ENCODE measurements at regions not wholly inside any gene's neighbourhood (a gene's known extent, or its start where the extent isn't known, plus 50 kb on each side); places are given as distances from the start of the nearest gene placed in this dataset.

DNA sequence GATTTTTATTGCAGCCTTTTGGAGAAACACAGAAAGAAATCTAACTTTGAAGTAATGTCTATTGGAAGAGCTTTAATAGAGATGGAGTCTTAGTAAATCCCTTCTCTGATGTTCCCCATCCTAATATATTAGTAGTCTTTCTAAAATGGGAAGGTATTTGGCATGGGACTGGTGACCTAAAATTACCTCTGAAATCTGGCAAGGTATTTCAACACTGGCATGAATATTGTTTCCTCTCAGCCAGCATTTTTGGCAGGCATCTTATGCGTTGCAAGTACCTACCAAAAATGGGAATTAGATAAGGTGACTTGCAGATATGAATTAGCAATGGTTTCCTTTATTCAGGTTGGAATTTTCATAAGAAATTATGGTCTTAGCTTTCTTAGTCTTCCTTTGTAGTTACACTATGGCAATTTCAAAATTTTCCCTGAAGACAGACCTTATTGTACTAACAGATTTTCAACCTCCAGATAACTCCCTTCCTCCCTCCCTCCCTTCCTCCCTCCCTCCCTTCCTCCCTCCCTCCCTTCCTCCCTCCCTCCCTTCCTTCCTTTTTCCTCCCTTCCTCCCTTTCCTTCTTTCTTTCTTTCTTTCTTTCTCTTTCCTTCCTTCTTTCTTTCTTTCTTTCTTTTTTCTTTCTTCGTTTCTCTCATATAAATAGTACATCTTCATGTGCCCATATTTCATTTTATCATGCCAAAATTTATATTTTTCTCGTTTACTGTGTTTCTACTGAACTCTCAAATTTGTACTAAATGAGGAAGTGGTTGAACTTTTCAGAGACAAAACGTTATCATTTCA, 168.2 kb upstream of the KCNMB2 start:
- no peak for DNase-seq (ENCODE audit: low spot score in 2 of 2)

DNA sequence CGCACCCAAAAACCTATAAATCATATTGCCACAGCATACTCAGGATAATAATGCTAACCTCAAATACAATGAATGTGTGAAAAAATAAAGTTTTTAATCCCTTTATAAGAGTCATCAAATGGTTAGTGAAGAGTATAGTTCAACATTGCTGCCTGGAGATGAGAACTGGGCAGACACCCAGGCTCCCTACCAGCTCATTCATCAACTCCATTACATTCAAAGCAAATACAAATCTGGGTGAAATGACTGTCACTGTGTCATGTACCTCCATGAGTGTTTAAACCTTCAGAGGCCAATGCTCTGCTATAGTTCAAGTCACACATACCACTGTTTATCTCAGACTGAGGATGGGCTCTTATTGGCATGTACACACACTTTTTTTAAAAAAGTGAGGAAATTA, 167.2 kb upstream of the KCNMB2 start:
- no peak overlapping the region for H3K4me3 ChIP-seq
- no peaks in the 10 kb centered on the region for H3K36me3 ChIP-seq
- H3K4me1 ChIP-seq: no peaks in the 10 kb centered on the region
- no peak overlapping the region for H3K27ac ChIP-seq
- H3K27me3 ChIP-seq: no peaks in the 10 kb centered on the region
- no peak for TF ChIP-seq POLR2A (IDR thresholded peaks at IDR 0.05)
- no peak for TF ChIP-seq POLR2AphosphoS5 (IDR thresholded peaks at IDR 0.05)
- TF ChIP-seq, protein P1, sequence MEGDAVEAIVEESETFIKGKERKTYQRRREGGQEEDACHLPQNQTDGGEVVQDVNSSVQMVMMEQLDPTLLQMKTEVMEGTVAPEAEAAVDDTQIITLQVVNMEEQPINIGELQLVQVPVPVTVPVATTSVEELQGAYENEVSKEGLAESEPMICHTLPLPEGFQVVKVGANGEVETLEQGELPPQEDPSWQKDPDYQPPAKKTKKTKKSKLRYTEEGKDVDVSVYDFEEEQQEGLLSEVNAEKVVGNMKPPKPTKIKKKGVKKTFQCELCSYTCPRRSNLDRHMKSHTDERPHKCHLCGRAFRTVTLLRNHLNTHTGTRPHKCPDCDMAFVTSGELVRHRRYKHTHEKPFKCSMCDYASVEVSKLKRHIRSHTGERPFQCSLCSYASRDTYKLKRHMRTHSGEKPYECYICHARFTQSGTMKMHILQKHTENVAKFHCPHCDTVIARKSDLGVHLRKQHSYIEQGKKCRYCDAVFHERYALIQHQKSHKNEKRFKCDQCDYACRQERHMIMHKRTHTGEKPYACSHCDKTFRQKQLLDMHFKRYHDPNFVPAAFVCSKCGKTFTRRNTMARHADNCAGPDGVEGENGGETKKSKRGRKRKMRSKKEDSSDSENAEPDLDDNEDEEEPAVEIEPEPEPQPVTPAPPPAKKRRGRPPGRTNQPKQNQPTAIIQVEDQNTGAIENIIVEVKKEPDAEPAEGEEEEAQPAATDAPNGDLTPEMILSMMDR (IDR thresholded peaks at IDR 0.05): no peak
- intact Hi-C loops (cut with DNase I; ENCODE audit: low total_unique reads): loop anchor here (10.0 kb wide), 1 partner anchor 146 kb away; no protein-coding TSS in a partner anchor
- no peak for DNase-seq (ENCODE audit: low spot score in 2 of 2)
- H3K9me3 ChIP-seq: no peaks in the 10 kb centered on the region

More for the DNA sequence above, 168.2 kb upstream of the KCNMB2 start:
- Histone ChIP-seq H3K27me3 (no peaks in the 10 kb centered on the region), H3K9me3 (peaks cover 0 to 1% of the 10 kb centered on the region in 2 donors), H3K27ac (no peak overlapping the region), H3K36me3 (no peaks in the 10 kb centered on the region), H3K4me1 (no peaks in the 10 kb centered on the region), H3K4me3 (no peak overlapping the region)
- intact Hi-C loops (cut with DNase I; ENCODE audit: low total_unique reads): loop anchor here (10.0 kb wide), 1 partner anchor 147 kb away; no protein-coding TSS in a partner anchor
- TF ChIP-seq, protein P1 (IDR thresholded peaks at IDR 0.05): no peak
- TF ChIP-seq POLR2AphosphoS5 (IDR thresholded peaks at IDR 0.05): no peak
- no peak for TF ChIP-seq POLR2A (IDR thresholded peaks at IDR 0.05)

DNA sequence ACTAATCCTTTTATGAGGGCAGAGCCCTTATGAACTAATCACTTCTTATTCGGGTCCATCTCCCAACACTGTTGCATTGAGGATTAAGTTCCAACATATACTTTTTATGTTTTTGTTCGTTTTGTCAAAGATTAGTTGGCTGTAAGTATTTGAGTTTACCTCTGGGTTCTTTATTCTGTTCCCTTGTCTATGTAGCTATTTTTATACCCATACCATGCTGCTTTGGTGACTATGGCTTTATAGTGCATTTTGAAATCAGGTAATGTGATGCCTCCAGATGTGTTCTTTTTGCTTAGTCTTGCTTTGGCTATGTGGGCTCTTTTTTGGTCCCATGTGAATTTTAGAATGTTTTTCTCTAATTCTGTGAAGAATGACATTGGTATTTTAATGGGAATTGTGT, 166.4 kb upstream of the KCNMB2 start:
- DNase-seq (ENCODE audit: low spot score in 2 of 2): no peak
- H3K4me1 ChIP-seq: no peaks in the 10 kb centered on the region
- H3K4me3 ChIP-seq: no peak overlapping the region
- intact Hi-C loops (cut with DNase I; ENCODE audit: low total_unique reads): loop anchor here (10.0 kb wide), 1 partner anchor 145 kb away; no protein-coding TSS in a partner anchor
- no peaks in the 10 kb centered on the region for H3K36me3 ChIP-seq
- TF ChIP-seq, protein P1 (IDR thresholded peaks at IDR 0.05): no peak
- TF ChIP-seq POLR2A (IDR thresholded peaks at IDR 0.05) (no peak), POLR2AphosphoS5 (IDR thresholded peaks at IDR 0.05) (no peak)
- H3K27ac ChIP-seq: no peak overlapping the region
- H3K9me3 ChIP-seq: no peaks in the 10 kb centered on the region
- H3K27me3 ChIP-seq: no peaks in the 10 kb centered on the region

DNA sequence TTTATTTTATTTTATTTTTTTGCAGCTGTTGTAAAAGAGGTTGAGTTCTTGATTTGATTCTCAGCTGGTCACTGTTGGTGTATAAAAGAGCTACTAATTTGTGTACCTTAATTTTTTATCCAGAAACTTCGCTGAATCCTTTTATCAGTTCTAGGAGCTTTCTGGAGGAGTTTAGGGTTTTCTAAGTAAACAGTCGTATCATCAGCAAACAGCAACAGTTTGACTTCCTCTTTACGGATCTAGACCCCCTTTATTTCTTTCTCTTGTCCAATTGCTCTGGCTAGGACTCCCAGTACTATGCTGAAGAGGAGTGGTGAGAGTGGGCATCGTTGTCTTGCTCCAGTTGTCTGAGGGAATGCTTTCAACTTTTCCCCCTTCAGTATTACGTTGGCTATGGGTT, 165.8 kb upstream of the KCNMB2 start:
- no peak for DNase-seq (ENCODE audit: low spot score in 2 of 2)
- intact Hi-C loops (cut with DNase I; ENCODE audit: low total_unique reads): no loop called here
- no peaks in the 10 kb centered on the region for H3K4me1 ChIP-seq
- H3K36me3 ChIP-seq: no peaks in the 10 kb centered on the region
- no peaks in the 10 kb centered on the region for H3K9me3 ChIP-seq
- H3K4me3 ChIP-seq: no peak overlapping the region
- H3K27ac ChIP-seq: no peak overlapping the region
- TF ChIP-seq POLR2A (IDR thresholded peaks at IDR 0.05): no peak
- TF ChIP-seq POLR2AphosphoS5 (IDR thresholded peaks at IDR 0.05): no peak
- TF ChIP-seq, protein P1 (IDR thresholded peaks at IDR 0.05): no peak
- no peaks in the 10 kb centered on the region for H3K27me3 ChIP-seq

DNA sequence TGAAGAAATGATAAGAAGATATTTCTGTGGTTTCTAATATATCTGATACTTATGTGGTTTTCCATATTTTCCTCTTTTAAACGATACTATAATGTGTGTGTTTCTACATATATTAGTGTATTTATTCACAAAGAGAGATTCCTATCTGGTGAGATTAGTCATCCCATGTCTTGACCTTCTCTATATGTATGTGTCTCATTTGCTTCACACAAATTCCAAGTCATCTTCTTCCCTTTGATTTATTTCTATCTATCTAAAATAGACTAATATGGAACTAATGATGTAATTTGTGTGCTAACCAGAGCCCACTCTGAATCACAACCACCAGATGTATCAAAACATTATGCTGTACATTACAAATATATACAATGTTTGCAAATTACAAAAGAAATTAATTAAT, 154.7 kb upstream of the KCNMB2 start:
- DNase-seq (ENCODE audit: low spot score in 2 of 2): no peak
- Histone ChIP-seq H3K4me1 (peaks cover 0 to 6% of the 10 kb centered on the region in 2 donors), H3K36me3 (no peaks in the 10 kb centered on the region), H3K9me3 (no peaks in the 10 kb centered on the region), H3K27me3 (no peaks in the 10 kb centered on the region), H3K27ac (no peak overlapping the region), H3K4me3 (no peak overlapping the region)
- TF ChIP-seq POLR2A (IDR thresholded peaks at IDR 0.05) (no peak), POLR2AphosphoS5 (IDR thresholded peaks at IDR 0.05) (no peak)
- TF ChIP-seq, protein P1 (IDR thresholded peaks at IDR 0.05): no peak
- intact Hi-C loops (cut with DNase I; ENCODE audit: low total_unique reads): no loop called here

All from breast epithelium (tissue), 4 donors.